ENCODE measurements at regions not wholly inside any gene's neighbourhood (a gene's known extent, or its start where the extent isn't known, plus 50 kb on each side); places are given as distances from the start of the nearest gene placed in this dataset.

GRCh38 chr2:236972491-236973342 lies 113.0 kb upstream of the COPS8 start (continued):
- TF ChIP-seq ZNF275 (CRISPR knock-in tag; IDR thresholded peaks at IDR 0.05; ENCODE audit: borderline replicate concordance) (0 out of 2 replicates have a peak, but pooled peaks have one; percentile 39), ESRRA (CRISPR knock-in tag; IDR thresholded peaks at IDR 0.05; ENCODE audit: low read depth) (peak; percentile 76; the same call in 1 of the 2 replicates), TGIF2 (CRISPR knock-in tag; IDR thresholded peaks at IDR 0.05) (0 out of 2 replicates have a peak, but pooled peaks have one; percentile 45), ZNF574 (CRISPR knock-in tag; IDR thresholded peaks at IDR 0.05) (peak; percentile 46), TSC22D2 (CRISPR knock-in tag; IDR thresholded peaks at IDR 0.05; ENCODE audit: borderline replicate concordance) (no peak), ZNF414 (CRISPR knock-in tag; IDR thresholded peaks at IDR 0.05) (peak; percentile 62; the same call in 1 of the 2 replicates), ZNF775 (CRISPR knock-in tag; IDR thresholded peaks at IDR 0.05; ENCODE audit: borderline replicate concordance) (no peak)

All from HepG2 (cell line).